ENCODE measurements at regions not wholly inside any gene's neighbourhood (a gene's known extent, or its start where the extent isn't known, plus 50 kb on each side); places are given as distances from the start of the nearest gene placed in this dataset.

DNA sequence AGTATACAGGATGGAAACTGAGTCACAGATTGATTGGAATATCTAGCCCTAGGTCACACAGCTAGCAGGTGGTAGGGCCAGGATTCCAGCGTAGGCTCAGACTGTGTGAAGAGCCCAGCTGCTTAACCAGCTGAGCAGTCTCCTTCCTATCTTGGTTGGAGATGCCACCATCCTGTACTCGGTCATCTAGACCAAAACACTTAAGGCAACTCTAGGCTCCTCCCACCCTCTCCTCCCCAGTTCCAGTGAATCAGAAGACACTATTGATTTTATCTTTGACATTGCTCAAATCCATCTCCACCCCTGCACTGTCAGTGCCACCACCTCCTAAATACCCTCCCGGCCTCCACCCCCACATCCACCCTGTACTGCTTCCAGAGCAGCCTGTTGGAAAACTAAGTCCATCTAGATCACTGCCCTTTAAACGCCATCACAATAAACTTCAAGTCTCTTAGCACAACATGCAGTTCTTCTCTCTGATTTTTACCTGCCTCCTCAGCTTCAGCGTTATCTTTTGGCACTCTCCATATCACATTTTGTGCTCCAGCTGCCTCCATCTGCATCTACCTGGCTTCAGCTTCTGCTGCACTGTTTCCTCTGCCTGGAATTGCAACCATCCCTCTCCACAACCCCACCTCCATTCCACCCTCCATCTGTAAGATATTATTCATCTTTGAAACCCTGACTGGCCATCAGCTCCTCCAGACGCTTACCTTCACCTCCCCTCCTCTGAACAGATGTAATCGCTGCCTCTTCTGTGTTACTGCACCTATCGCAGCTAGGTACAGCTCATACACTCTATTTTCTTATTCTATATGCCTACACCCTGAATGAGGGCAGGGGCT is 86.8 kb upstream of the ACP3 start:
- TF ChIP-seq, protein P1, sequence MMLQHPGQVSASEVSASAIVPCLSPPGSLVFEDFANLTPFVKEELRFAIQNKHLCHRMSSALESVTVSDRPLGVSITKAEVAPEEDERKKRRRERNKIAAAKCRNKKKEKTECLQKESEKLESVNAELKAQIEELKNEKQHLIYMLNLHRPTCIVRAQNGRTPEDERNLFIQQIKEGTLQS (IDR thresholded peaks at IDR 0.05), result no peak
- TF ChIP-seq RAD21 (IDR thresholded peaks at IDR 0.05) (no peak), SP1 (IDR thresholded peaks at IDR 0.05) (no peak), RXRA (IDR thresholded peaks at IDR 0.05) (no peak), FOXA2 (IDR thresholded peaks at IDR 0.05) (no peak)
- TF ChIP-seq, protein P2, sequence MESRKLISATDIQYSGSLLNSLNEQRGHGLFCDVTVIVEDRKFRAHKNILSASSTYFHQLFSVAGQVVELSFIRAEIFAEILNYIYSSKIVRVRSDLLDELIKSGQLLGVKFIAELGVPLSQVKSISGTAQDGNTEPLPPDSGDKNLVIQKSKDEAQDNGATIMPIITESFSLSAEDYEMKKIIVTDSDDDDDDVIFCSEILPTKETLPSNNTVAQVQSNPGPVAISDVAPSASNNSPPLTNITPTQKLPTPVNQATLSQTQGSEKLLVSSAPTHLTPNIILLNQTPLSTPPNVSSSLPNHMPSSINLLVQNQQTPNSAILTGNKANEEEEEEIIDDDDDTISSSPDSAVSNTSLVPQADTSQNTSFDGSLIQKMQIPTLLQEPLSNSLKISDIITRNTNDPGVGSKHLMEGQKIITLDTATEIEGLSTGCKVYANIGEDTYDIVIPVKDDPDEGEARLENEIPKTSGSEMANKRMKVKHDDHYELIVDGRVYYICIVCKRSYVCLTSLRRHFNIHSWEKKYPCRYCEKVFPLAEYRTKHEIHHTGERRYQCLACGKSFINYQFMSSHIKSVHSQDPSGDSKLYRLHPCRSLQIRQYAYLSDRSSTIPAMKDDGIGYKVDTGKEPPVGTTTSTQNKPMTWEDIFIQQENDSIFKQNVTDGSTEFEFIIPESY (IDR thresholded peaks at IDR 0.05), result no peak
- TF ChIP-seq, protein P3, sequence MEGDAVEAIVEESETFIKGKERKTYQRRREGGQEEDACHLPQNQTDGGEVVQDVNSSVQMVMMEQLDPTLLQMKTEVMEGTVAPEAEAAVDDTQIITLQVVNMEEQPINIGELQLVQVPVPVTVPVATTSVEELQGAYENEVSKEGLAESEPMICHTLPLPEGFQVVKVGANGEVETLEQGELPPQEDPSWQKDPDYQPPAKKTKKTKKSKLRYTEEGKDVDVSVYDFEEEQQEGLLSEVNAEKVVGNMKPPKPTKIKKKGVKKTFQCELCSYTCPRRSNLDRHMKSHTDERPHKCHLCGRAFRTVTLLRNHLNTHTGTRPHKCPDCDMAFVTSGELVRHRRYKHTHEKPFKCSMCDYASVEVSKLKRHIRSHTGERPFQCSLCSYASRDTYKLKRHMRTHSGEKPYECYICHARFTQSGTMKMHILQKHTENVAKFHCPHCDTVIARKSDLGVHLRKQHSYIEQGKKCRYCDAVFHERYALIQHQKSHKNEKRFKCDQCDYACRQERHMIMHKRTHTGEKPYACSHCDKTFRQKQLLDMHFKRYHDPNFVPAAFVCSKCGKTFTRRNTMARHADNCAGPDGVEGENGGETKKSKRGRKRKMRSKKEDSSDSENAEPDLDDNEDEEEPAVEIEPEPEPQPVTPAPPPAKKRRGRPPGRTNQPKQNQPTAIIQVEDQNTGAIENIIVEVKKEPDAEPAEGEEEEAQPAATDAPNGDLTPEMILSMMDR (IDR thresholded peaks at IDR 0.05; ENCODE audit: low read depth, low read length, missing input control), result no peak
- no peaks in the 10 kb centered on the region for H3K9me3 ChIP-seq (ENCODE audit: control insufficient read depth in 4 of 4, low read length in 3 of 4)
- no peaks in the 10 kb centered on the region for H3K27me3 ChIP-seq (ENCODE audit: control insufficient read depth in 4 of 4, insufficient read depth in 4 of 4, low read length in 3 of 4)
- H3K36me3 ChIP-seq (ENCODE audit: control insufficient read depth in 4 of 4, insufficient read depth in 3 of 4, low read depth in 1 of 4, low read length in 3 of 4), result no peaks in the 10 kb centered on the region
- no peak overlapping the region for H3K27ac ChIP-seq (ENCODE audit: low read depth in 1 of 2, low read length in 2 of 2)
- H3K4me3 ChIP-seq (ENCODE audit: low read depth in 1 of 3, low read length in 3 of 3), result no peak overlapping the region
- H3K4me1 ChIP-seq (ENCODE audit: control insufficient read depth in 4 of 4, insufficient read depth in 4 of 4, low read length in 3 of 4), result no peaks in the 10 kb centered on the region
- no peak for DNase-seq (ENCODE audit: low spot score)
- H3K9ac ChIP-seq (ENCODE audit: low read depth in 1 of 2, low read length in 2 of 2), result no peak overlapping the region
- 89% methylated on average over 8 of the region's 8 CpGs for WGBS

DNA sequence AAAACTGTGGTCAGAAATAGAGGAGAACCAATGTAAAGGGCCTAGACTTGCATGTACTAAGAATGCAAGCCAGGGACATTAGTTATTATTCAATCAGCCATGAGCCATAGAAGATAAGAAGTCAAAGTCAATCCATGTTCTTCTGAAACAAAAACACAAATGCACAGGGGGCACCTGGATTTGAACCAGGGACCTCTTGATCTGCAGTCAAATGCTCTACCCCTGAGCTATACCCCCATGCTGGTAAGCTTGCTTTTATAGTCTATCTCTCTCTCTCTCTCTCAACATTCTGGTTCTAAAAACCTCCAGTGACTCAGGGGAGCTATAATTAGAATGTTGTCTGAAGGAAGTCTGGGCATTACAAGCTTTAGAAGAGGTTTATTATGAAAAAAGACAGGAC is 85.6 kb upstream of the ACP3 start:
- no peaks in the 10 kb centered on the region for H3K4me1 ChIP-seq (ENCODE audit: control insufficient read depth in 4 of 4, insufficient read depth in 4 of 4, low read length in 3 of 4)
- TF ChIP-seq NR2F2 (IDR thresholded peaks at IDR 0.05), result no peak
- TF ChIP-seq, protein P2 (IDR thresholded peaks at IDR 0.05), result no peak
- TF ChIP-seq, protein P3 (IDR thresholded peaks at IDR 0.05; ENCODE audit: low read depth, low read length, missing input control), result no peak
- TF ChIP-seq, protein P4, sequence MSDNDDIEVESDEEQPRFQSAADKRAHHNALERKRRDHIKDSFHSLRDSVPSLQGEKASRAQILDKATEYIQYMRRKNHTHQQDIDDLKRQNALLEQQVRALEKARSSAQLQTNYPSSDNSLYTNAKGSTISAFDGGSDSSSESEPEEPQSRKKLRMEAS (IDR thresholded peaks at IDR 0.05), result no peak
- TF ChIP-seq JUND (IDR thresholded peaks at IDR 0.05), result no peak
- TF ChIP-seq EGR1 (IDR thresholded peaks at IDR 0.05; ENCODE audit: low read depth in 2 of 2), result no peak
- no peak for TF ChIP-seq FOXA2 (IDR thresholded peaks at IDR 0.05)
- TF ChIP-seq HNF4A (conservative IDR thresholded peaks at IDR 0.05), result no peak
- no peak for TF ChIP-seq YY1 (IDR thresholded peaks at IDR 0.05)
- TF ChIP-seq, protein P1 (IDR thresholded peaks at IDR 0.05), result no peak
- no peak for TF ChIP-seq SP1 (IDR thresholded peaks at IDR 0.05)
- TF ChIP-seq GABPA (IDR thresholded peaks at IDR 0.05 in 1 of 2, conservative IDR thresholded peaks at IDR 0.05 in 1 of 2), result no peak
- TF ChIP-seq, protein P5, sequence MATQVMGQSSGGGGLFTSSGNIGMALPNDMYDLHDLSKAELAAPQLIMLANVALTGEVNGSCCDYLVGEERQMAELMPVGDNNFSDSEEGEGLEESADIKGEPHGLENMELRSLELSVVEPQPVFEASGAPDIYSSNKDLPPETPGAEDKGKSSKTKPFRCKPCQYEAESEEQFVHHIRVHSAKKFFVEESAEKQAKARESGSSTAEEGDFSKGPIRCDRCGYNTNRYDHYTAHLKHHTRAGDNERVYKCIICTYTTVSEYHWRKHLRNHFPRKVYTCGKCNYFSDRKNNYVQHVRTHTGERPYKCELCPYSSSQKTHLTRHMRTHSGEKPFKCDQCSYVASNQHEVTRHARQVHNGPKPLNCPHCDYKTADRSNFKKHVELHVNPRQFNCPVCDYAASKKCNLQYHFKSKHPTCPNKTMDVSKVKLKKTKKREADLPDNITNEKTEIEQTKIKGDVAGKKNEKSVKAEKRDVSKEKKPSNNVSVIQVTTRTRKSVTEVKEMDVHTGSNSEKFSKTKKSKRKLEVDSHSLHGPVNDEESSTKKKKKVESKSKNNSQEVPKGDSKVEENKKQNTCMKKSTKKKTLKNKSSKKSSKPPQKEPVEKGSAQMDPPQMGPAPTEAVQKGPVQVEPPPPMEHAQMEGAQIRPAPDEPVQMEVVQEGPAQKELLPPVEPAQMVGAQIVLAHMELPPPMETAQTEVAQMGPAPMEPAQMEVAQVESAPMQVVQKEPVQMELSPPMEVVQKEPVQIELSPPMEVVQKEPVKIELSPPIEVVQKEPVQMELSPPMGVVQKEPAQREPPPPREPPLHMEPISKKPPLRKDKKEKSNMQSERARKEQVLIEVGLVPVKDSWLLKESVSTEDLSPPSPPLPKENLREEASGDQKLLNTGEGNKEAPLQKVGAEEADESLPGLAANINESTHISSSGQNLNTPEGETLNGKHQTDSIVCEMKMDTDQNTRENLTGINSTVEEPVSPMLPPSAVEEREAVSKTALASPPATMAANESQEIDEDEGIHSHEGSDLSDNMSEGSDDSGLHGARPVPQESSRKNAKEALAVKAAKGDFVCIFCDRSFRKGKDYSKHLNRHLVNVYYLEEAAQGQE (IDR thresholded peaks at IDR 0.05), result no peak
- TF ChIP-seq FOXA1 (IDR thresholded peaks at IDR 0.05), result no peak
- TF ChIP-seq RXRA (IDR thresholded peaks at IDR 0.05), result no peak
- no peak for TF ChIP-seq HNF4G (IDR thresholded peaks at IDR 0.05)
- no peak for TF ChIP-seq TAF1 (conservative IDR thresholded peaks at IDR 0.05)
- H3K9me3 ChIP-seq (ENCODE audit: control insufficient read depth in 4 of 4, low read length in 3 of 4), result no peaks in the 10 kb centered on the region
- H3K36me3 ChIP-seq (ENCODE audit: control insufficient read depth in 4 of 4, insufficient read depth in 3 of 4, low read depth in 1 of 4, low read length in 3 of 4), result no peaks in the 10 kb centered on the region
- H3K27ac ChIP-seq (ENCODE audit: low read depth in 1 of 2, low read length in 2 of 2), result no peak overlapping the region
- no peak overlapping the region for H3K9ac ChIP-seq (ENCODE audit: low read depth in 1 of 2, low read length in 2 of 2)
- no peaks in the 10 kb centered on the region for H3K27me3 ChIP-seq (ENCODE audit: control insufficient read depth in 4 of 4, insufficient read depth in 4 of 4, low read length in 3 of 4)
- DNase-seq (ENCODE audit: low spot score), result no peak
- no peak overlapping the region for H3K4me3 ChIP-seq (ENCODE audit: low read depth in 1 of 3, low read length in 3 of 3)

Data from liver (tissue), 8 donors.